GM19025 (cell line): ENCODE measurements at regions not wholly inside any gene's neighbourhood (a gene's known extent, or its start where the extent isn't known, plus 50 kb on each side); places are given as distances from the start of the nearest gene placed in this dataset.

Experiments
- ATAC-seq: cut with Tn5 transposase; IDR thresholded peaks from one replicate; pipeline ENCODE4 v1.9.1; 2021; ENCODE audit warnings: mild to moderate bottlenecking, low read depth, moderate library complexity; ENCODE audit not compliant: unreplicated experiment

- no peak for ATAC-seq
Measured at GRCh38 chr16:85266857-85267256, 154.6 kb upstream of the CIBAR2 start.

DNA sequence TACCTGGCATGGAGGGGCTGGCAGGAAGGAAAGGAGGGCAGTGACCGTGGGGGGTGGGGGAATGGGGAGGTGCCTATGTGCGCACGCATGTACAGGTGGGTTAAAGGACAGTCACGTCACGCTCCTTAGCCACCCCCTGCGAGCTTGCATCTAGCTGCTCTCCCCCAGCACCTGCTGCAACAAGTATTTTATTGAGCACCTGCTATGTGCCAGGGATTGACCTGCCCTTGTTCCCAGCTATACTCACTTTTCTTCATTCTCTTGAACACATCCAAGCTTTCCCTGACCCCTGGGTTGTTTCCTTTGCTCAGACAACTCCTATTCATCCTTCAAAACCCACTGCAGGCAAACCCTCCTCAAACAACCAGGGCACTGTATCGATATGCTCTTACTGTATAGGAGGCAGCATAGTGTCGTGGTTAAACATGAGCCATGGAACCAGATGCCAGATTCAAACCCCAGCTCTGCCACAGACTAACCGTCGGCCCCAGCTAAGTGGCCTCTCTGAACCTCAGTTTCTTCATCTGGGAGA is 155.2 kb upstream of the CIBAR2 start:
- no peak for ATAC-seq

- ATAC-seq: no peak
Measured at GRCh38 chr16:85269165-85269564, 156.9 kb upstream of the CIBAR2 start.

DNA sequence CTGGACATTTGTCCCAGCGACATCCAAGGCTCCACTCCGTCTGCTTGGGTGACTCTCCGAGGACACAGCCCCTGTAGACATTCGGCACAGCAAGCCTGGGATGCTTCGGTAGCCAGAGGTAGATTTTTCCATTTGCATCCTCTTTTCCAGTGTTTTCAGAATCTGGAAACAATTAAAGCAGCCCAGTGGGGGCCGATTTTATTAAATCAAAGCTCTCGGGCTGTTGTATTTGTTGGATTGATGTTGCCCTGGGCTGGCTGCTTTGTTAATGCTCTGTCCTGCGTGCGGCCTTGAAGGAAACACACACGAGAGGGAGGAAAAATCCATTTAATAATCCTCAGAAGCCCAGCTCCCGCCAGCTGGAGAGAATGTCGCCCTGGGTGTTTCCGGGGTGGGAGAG is 158.1 kb upstream of the CIBAR2 start:
- ATAC-seq: no peak

DNA sequence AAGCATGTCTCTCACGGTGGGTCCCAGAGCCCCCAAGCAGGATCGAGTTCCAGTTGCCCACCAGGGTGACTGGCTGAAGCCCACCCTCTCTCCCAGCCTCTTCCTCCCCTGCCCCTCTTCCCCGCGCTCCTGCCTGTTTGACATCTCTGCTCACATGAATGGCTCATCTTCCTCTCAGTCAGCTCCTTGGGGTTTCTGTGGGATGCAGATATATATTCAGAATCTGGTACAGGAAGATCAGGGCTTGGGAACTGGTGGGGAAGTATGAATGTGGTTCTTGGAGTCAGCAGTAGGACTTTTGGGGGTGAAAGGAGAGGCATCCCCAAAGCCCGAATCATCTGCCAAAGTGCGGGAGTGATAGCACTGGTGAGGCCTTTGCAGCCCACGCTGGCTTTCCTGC is 158.9 kb upstream of the CIBAR2 start:
- ATAC-seq: no peak

GRCh38 chr16:85273293-85273692 is 161.0 kb upstream of the CIBAR2 start:
- ATAC-seq: no peak

GRCh38 chr16:85274501-85274900 is 162.2 kb upstream of the CIBAR2 start:
- ATAC-seq: no peak

GRCh38 chr16:85274924-85275323 is 162.7 kb upstream of the CIBAR2 start:
- ATAC-seq: no peak

DNA sequence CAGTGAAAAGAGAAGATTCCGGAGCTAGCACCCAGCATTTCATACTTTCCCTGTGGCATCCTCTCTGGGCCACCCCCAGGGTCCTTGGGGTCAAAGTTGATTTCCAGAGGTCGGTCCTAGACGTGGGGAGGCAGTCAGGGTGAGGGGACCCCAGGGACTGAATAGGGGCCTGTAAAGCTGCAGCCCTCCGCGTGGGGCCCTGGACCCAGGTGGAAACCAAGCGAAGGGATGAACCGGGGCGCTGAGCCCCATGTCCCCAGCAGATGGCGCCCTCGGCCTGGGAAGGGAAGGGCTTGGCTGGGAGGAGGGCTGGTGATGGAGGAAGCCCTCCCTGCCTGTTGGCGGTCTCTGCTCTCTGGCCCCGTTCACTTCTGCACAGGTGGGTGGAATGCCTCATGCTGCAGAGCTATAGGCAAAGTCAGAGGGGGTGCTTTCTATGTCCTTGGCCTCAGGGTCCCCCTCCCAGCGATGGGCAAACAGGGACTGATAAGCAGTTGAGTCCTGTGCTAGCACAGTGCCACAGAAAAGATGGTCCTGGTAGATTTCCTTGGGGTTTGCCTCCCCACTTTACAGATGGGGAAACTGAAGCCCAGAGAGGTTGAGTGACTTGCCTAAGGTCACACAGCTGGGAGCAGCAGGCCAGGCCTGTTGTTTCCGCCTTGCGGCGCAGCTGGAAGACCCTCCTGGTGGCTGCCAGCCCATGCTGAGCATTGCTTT is 163.4 kb upstream of the CIBAR2 start:
- ATAC-seq: no peak

DNA sequence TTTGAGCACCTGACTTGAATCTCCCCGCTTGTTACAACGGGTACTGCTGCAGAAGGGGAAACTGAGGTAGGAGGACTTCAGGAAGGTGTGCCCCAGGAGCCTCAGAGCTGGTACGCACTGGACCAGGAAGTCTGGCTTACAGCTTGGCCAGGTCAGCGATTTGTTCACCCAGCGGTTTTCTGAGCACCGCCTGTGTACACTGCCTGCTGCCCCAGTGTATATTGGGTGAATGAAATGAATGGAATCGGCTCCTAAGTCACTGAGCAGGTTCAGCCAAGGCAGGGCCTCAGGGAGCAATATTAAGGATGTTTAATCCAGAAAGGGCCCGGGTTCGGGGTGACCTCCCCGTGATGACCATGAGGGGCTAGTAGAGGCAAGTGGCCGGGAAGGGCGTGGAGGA is 164.0 kb upstream of the CIBAR2 start:
- no peak for ATAC-seq

DNA sequence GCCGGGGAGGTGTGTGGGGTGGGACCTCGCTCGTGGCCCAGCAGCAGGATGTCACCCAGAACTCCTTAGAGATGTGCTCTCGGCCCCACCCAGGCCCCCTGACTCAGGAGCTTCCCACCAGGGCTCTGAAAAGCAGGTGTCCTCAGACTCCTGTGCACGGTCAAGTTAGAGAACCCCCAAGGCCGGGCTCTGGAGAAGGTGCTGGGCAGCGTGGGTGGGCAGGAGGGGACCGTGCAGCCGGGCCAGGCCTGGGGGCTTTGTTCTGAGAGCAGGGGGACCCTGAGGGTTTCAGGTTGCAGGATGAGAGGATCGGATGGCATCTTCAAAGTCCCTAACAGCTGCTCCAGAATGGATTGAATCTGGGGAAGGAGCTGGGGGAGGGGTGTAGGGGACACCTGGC is 164.4 kb upstream of the CIBAR2 start:
- no peak for ATAC-seq

- no peak for ATAC-seq
Measured at GRCh38 chr16:85278839-85279238, 166.6 kb upstream of the CIBAR2 start.

- ATAC-seq: no peak
Measured at GRCh38 chr16:85279402-85279801, 167.1 kb upstream of the CIBAR2 start.

DNA sequence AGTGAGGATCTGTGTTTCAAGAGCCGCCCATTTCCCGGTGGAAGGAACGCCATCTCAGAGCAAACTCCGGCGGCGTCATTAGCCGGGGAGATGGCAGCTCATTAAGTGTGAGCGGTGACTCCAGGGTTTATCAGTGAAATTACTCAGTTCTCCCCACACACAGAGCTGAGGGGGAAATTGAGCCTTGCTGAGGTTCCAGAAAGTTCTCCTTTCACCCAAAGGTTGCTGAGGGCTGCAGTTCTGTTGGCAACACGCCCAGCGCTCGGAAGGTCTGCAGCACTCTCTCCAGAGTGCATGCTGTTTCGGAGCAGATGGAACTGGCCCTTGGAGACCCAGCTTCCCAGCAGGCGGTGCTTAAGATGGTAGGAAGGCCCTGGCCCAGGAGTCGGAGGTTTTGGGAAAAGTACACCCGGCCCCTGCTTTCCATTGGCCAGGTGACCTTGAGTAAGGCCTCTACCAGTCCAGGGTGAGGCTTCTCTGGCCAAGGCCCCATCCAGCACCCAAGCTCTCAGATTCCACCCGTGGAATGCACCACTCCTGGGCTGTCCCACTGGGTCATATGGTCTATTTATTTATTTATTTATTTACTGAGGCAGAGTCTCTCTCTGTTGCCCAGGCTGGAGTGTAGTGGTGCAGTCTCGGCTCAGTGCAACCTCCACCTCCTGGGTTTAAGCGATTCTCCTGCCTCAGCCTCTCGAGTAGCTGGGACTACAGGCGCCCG is 167.7 kb upstream of the CIBAR2 start:
- no peak for ATAC-seq

DNA sequence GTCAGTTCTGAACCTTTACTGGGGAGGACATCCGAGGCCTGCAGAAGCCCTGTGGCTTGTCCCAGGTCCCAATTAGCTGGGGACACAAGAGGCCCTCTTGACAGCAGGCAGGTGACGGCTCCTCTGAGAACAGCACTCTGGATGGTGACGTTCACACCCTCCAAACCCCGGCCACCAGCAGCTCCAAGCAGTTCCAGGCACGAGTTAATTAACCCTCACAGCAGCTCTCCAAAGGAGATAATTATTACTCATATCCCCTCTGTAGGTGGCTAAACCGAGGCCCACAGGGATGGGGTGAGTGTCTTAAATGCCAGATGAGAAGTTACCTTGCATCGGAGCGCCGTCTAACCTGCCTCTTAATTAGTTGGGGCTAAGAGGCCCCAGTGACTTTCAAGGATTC is 168.9 kb upstream of the CIBAR2 start:
- no peak for ATAC-seq

DNA sequence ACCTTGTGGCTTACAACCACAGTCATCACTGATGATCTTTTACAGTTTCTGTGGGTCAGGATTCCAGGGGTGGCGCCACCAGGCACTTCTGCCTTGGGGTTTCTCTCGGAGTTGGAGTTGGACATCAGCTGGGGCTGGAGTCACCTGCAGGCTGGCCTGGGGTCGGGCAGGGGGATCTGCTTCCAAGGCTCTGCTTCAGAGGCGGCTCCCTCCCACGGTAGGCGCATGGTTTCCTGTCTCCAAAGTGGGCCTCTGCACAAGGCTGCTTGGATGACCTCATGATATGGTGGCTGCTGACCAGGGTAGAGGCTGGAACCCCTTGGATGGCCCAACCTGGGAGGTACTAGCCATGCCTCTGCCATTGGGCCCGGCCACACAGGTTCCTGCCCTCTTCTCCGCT is 170.6 kb upstream of the CIBAR2 start:
- ATAC-seq: no peak

- no peak for ATAC-seq
Measured at GRCh38 chr16:85283305-85284050, 171.2 kb upstream of the CIBAR2 start.

DNA sequence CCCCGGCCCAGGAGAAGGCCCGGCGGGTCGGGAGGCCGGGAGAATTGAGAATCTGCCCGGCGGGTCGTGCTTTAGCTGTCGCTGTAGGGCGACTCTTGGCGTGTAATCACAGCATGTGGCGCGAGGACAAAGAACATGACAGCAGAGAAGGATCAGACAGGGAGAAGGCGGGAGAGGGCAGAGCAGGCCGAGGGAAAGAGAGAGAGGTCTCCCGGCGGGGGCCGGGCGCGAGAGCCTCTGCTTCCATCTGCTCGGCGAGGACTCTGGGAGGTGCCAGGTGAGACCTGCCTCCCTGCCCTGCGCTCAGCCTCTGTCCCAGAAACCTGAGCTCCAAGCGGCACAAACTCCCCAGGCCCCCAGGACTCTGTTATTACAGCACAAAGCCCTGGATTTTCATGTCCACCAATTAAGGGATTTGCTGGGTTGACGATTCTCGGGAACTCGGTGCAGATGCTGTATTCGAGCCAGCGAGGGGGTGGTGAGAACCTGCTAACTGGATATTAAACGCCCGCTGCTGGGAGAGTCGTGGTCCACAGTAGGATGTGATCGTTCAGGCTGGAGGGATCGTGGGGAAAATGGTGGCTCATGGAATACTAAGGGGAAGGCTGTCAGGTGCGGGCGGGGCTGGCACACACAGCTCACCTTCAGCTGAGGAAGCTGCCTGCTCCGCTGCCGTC is 172.0 kb upstream of the CIBAR2 start:
- no peak for ATAC-seq

DNA sequence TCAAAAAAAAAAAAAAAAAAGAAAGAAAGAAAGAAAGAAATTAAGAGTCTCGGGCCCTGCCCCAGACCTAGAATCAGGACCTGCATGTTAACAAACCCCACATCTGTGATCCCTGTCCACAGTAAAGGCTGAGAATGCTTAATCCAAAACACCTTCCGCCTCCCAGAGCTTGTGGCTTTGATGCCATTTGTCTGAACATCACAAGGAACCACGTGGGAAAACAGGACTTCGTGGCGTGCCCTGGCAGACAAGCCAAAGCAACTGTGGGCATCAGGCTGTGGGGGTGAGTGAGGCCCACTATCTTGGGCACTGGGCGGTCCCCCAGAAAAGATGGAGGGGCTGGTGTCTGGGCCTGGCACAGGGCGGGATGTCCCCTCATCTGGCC is 173.4 kb upstream of the CIBAR2 start:
- ATAC-seq: no peak

DNA sequence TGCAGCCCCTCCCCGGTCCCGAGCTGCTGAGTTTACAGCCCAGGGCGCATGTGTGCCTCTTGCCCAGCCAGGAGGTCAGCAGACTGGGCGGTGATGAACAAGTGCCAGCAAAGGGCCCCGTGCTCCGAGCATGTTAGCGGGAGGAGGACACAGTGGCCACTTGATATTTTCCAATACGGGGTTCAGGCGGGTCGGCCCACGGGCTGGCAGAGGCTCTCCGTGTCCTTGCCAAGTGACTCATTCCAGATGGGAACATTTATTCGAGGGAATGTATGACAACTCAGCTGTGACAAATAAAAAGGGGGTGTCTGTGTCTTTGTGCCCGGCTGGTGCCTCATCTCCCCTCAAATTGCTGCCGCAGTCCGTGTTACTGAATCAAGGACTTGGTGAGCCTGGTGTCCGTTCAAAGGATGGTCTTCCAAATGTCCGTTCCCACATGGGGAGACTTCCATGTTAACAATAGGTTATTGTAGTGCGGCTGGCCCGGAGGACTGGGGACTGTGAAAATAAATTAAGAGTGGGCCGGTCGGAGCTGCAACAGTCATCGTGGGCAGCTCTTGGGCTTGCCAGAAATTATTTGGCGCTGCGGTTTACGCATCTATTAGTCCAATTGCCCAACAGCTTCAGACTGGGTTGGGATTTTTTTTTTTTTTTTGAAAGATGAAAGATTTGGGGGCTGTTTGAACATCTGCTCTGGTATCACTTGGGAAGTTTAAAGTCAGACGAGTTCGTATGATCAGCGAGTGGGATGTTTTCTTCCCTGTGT is 174.0 kb upstream of the CIBAR2 start:
- no peak for ATAC-seq
